Suprapubic skin (tissue), 4 donors: ENCODE measurements at regions not wholly inside any gene's neighbourhood (a gene's known extent, or its start where the extent isn't known, plus 50 kb on each side); places are given as distances from the start of the nearest gene placed in this dataset.

ENCODE experiments used
- DNase-seq, 2 donors: peaks; one replicate each; pipeline ENCODE4 v3.0.0-alpha.2; 2019; ENCODE audit warnings: low spot score in 2 of 2
- H3K27ac ChIP-seq: fragments of 200-600 bp; sonication (generic); one replicate; pipeline ENCODE4 v1.5.1; 2019
- H3K27me3 ChIP-seq: fragments of 200-600 bp; sonication (generic); one replicate; pipeline ENCODE4 v1.5.1; 2019
- H3K36me3 ChIP-seq: fragments of 200-600 bp; sonication (generic); one replicate; pipeline ENCODE4 v1.5.1; 2019
- H3K4me1 ChIP-seq: fragments of 200-600 bp; sonication (generic); one replicate; pipeline ENCODE4 v1.5.1; 2019
- H3K4me3 ChIP-seq: fragments of 200-600 bp; sonication (generic); one replicate; pipeline ENCODE4 v1.5.1; 2019; ENCODE audit warnings: mild to moderate bottlenecking
- H3K9me3 ChIP-seq: fragments of 200-600 bp; sonication (generic); one replicate; pipeline ENCODE4 v1.5.1; 2019
- CTCF ChIP-seq, 2 donors: fragments of 200-600 bp in 1 of 2; fragments of 450-650 bp in 1 of 2; sonication (generic) in 1 of 2; IDR thresholded peaks; one replicate each; pipeline ENCODE4 v1.5.1; 2016 to 2019; ENCODE audit warnings: antibody characterized with exemption in 2 of 2, mild to moderate bottlenecking in 1 of 2, moderate library complexity in 1 of 2
- EP300 ChIP-seq: sonication (generic); formaldehyde crosslinking; IDR thresholded peaks from one replicate; pipeline ENCODE4 v1.6.1; 2017; ENCODE audit warnings: antibody characterized with exemption
- POLR2A ChIP-seq, 2 donors: fragments of 450-650 bp; IDR thresholded peaks; one replicate each; pipeline ENCODE4 v1.6.1; 2017; ENCODE audit warnings: antibody characterized with exemption in 2 of 2, mild to moderate bottlenecking in 2 of 2, moderate library complexity in 2 of 2
- POLR2AphosphoS5 ChIP-seq, 3 donors: sonication (generic); formaldehyde crosslinking; IDR thresholded peaks; one replicate each; pipeline ENCODE4 v1.6.1; 2017; ENCODE audit warnings: antibody characterized with exemption in 3 of 3
- WGBS: methylation state at CpG from one replicate; pipeline ENCODE4 v1.1.5; 2018; 5-methylcytosine and 5-hydroxymethylcytosine counted together

DNA sequence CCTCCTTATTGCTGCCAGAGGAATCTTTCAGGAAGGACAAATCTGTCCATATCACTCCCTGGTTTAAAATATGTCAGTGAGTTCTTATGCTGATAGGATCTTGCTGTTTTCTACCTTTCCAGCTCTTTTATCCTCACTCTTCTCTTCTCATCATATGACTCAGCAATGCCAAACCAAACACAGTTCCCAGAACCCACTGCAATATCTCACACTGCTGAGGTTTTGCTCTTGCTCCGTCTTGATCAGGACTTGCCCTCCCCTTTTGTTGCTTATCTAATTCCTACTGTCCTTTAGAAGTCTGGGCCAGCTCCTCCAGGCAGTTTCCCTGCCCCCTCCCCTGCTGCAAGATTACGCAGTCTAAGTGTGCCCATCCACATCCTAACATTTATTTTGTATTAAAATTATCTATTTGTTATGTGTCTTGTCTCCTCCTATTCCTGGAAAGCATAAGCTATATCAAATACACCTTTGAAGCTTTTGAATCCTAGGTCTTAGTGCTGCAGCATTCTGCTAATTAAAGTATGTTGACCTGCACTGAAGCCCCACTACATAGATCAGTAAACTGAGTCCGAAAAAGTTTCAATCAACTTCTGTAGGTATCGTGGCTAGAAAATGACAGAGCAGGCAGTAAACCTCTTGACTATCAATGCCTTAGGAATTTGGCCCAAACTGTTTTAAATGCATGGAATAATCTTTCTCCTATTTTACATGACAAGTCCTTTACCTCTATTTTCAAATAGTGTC, 119.2 kb upstream of the C11orf87 start:
- Histone ChIP-seq H3K36me3 (no peaks in the 10 kb centered on the region), H3K4me1 (no peaks in the 10 kb centered on the region), H3K4me3 (no peak overlapping the region), H3K9me3 (no peaks in the 10 kb centered on the region), H3K27me3 (no peaks in the 10 kb centered on the region), H3K27ac (no peak overlapping the region)
- DNase-seq = no peak
- no peak for TF ChIP-seq EP300
- no peak for TF ChIP-seq POLR2A (IDR thresholded peaks at IDR 0.05)
- TF ChIP-seq CTCF (IDR thresholded peaks at IDR 0.05) = no peak
- no peak for TF ChIP-seq POLR2AphosphoS5 (IDR thresholded peaks at IDR 0.05)
- 64% methylated on average over 4 of the region's 4 CpGs for WGBS

DNA sequence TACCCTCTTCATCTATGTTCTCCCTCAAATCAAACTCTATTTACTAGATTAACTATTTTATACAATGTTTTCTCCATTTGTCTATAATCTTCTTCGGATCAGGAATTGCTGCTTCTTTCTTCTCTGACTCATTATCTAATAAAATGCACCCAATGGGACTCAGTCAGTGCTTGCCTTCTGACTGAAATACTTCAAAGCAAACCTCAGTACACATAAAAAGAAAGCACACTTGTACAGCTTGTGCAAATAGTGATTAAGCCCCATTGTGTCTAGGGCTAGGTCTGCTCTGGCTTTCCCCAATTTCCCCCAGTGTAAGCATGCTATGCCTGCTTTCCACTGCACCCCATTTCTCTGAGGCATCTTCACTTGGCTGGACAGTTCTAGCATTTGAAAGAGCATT, 118.6 kb upstream of the C11orf87 start:
- DNase-seq = no peak
- Histone ChIP-seq H3K27me3 (no peaks in the 10 kb centered on the region), H3K4me3 (no peak overlapping the region), H3K4me1 (no peaks in the 10 kb centered on the region), H3K27ac (no peak overlapping the region), H3K36me3 (no peaks in the 10 kb centered on the region), H3K9me3 (no peaks in the 10 kb centered on the region)
- no peak for TF ChIP-seq CTCF (IDR thresholded peaks at IDR 0.05)
- no peak for TF ChIP-seq POLR2AphosphoS5 (IDR thresholded peaks at IDR 0.05)
- no peak for TF ChIP-seq POLR2A (IDR thresholded peaks at IDR 0.05)
- no peak for TF ChIP-seq EP300
- 50% methylated on average over 1 of the region's 1 CpG for WGBS

DNA sequence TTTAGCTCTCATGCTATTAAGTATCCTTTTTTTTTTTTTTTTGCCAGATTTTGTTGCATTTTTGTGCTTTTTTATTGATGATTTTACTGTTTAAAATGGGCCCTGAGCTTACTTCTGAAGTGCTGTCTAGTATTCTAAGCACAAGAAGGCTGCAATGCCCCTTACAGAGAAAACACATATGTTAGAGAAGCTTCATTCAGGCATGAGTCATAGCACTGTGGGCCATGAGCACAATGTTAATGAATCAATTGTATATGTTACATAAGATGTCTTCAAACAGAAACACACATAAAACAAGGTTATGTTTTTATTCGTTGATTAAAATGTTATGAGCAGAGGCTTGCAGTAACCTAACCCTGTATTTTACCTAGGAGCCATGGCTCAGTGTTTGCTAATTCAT, 117.8 kb upstream of the C11orf87 start:
- Histone ChIP-seq H3K27ac (no peak overlapping the region), H3K4me3 (no peak overlapping the region), H3K27me3 (no peaks in the 10 kb centered on the region), H3K36me3 (no peaks in the 10 kb centered on the region), H3K9me3 (no peaks in the 10 kb centered on the region), H3K4me1 (no peaks in the 10 kb centered on the region)
- WGBS = 40% methylated on average over 1 of the region's 1 CpG
- TF ChIP-seq POLR2AphosphoS5 (IDR thresholded peaks at IDR 0.05) = no peak
- TF ChIP-seq CTCF (IDR thresholded peaks at IDR 0.05) = no peak
- TF ChIP-seq POLR2A (IDR thresholded peaks at IDR 0.05) = no peak
- TF ChIP-seq EP300 = no peak
- DNase-seq = no peak

GRCh38 chr11:109305009-109305408, 117.0 kb upstream of the C11orf87 start:
- WGBS = 98% methylated on average over 7 of the region's 7 CpGs
- H3K27me3 ChIP-seq = no peaks in the 10 kb centered on the region
- no peaks in the 10 kb centered on the region for H3K4me1 ChIP-seq
- TF ChIP-seq POLR2A (IDR thresholded peaks at IDR 0.05) = no peak
- no peak for TF ChIP-seq POLR2AphosphoS5 (IDR thresholded peaks at IDR 0.05)
- TF ChIP-seq CTCF (IDR thresholded peaks at IDR 0.05) = no peak
- DNase-seq = no peak
- H3K4me3 ChIP-seq = no peak overlapping the region
- H3K9me3 ChIP-seq = no peaks in the 10 kb centered on the region
- H3K36me3 ChIP-seq = no peaks in the 10 kb centered on the region
- H3K27ac ChIP-seq = no peak overlapping the region

DNA sequence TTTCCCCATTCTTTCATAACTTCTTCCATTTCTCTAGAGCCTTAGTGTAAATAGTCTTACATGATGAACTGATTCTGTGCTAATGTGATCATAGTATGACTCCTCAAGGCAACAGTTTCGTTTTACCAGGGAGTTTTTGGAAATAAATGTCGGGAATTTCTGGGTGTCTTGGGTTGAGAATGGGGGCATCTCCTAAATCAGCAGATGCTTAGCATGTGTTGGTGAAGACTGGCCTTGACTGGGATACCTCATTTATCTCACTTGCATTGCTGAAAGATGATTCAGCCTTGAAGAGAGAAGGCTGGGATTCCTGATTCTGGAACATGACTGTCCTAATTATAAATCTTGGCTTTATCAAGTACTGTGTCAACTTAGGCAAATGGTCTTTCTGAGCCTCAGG, 115.7 kb upstream of the C11orf87 start:
- Histone ChIP-seq H3K4me3 (no peak overlapping the region), H3K27ac (no peak overlapping the region), H3K9me3 (no peaks in the 10 kb centered on the region), H3K27me3 (no peaks in the 10 kb centered on the region), H3K36me3 (no peaks in the 10 kb centered on the region), H3K4me1 (no peaks in the 10 kb centered on the region)
- WGBS = 67% methylated on average over 2 of the region's 2 CpGs
- no peak for TF ChIP-seq EP300
- TF ChIP-seq CTCF (IDR thresholded peaks at IDR 0.05) = no peak
- no peak for DNase-seq
